Amniotic epithelial cell (primary cell): ENCODE measurements at regions not wholly inside any gene's neighbourhood (a gene's known extent, or its start where the extent isn't known, plus 50 kb on each side); places are given as distances from the start of the nearest gene placed in this dataset.

Experiments
- DNase-seq: peaks from one replicate; pipeline ENCODE4 v3.0.0-alpha.2; 2010; ENCODE audit warnings: low read depth

GRCh38 chr5:118687661-118688621 is 300.4 kb downstream of the DTWD2 start:
- no peak for DNase-seq

- DNase-seq, result no peak
These were observed 301.2 kb downstream of the DTWD2 start for GRCh38 chr5:118687100-118687499.

- no peak for DNase-seq
These were observed 306.7 kb downstream of the DTWD2 start for GRCh38 chr5:118681655-118682054.

GRCh38 chr5:118679264-118679940 is 308.9 kb downstream of the DTWD2 start:
- no peak for DNase-seq

GRCh38 chr5:118678746-118679145 is 309.6 kb downstream of the DTWD2 start:
- DNase-seq, result no peak

- no peak for DNase-seq
These were observed 313.1 kb downstream of the DTWD2 start for GRCh38 chr5:118675247-118675646.

GRCh38 chr5:118657576-118657975 is 330.8 kb downstream of the DTWD2 start:
- no peak for DNase-seq

- no peak for DNase-seq
These were observed 334.5 kb downstream of the DTWD2 start for GRCh38 chr5:118653872-118654271.

- no peak for DNase-seq
These were observed 335.2 kb downstream of the DTWD2 start for GRCh38 chr5:118653183-118653582.

- DNase-seq, result no peak
These were observed 337.3 kb downstream of the DTWD2 start for GRCh38 chr5:118651002-118651401.

- no peak for DNase-seq
These were observed 340.8 kb downstream of the DTWD2 start for GRCh38 chr5:118647587-118647986.

- DNase-seq, result no peak
These were observed 341.4 kb downstream of the DTWD2 start for GRCh38 chr5:118646917-118647316.

GRCh38 chr5:118637947-118638670 is 350.2 kb downstream of the DTWD2 start:
- DNase-seq, result no peak

GRCh38 chr5:118628660-118629354 is 359.5 kb downstream of the DTWD2 start:
- DNase-seq, result no peak

GRCh38 chr5:118620233-118620632 is 368.1 kb downstream of the DTWD2 start:
- DNase-seq, result no peak

GRCh38 chr5:118619823-118620222 is 368.5 kb downstream of the DTWD2 start:
- no peak for DNase-seq

- no peak for DNase-seq
These were observed 372.1 kb downstream of the DTWD2 start for GRCh38 chr5:118616281-118616680.

- peak; percentile 32 for DNase-seq
These were observed 373.5 kb downstream of the DTWD2 start for GRCh38 chr5:118614731-118615456.

- peak; percentile 20 for DNase-seq
These were observed 376.9 kb downstream of the DTWD2 start for GRCh38 chr5:118611332-118611945.

- DNase-seq, result no peak
These were observed 381.4 kb downstream of the DTWD2 start for GRCh38 chr5:118606940-118607339.

- DNase-seq, result no peak
These were observed 382.6 kb downstream of the DTWD2 start for GRCh38 chr5:118605761-118606160.
